ENCODE measurements at regions not wholly inside any gene's neighbourhood (a gene's known extent, or its start where the extent isn't known, plus 50 kb on each side); places are given as distances from the start of the nearest gene placed in this dataset.

GRCh38 chr11:35050541-35050995, 88.4 kb upstream of the CD44 start:
- TF ChIP-seq, protein P1, sequence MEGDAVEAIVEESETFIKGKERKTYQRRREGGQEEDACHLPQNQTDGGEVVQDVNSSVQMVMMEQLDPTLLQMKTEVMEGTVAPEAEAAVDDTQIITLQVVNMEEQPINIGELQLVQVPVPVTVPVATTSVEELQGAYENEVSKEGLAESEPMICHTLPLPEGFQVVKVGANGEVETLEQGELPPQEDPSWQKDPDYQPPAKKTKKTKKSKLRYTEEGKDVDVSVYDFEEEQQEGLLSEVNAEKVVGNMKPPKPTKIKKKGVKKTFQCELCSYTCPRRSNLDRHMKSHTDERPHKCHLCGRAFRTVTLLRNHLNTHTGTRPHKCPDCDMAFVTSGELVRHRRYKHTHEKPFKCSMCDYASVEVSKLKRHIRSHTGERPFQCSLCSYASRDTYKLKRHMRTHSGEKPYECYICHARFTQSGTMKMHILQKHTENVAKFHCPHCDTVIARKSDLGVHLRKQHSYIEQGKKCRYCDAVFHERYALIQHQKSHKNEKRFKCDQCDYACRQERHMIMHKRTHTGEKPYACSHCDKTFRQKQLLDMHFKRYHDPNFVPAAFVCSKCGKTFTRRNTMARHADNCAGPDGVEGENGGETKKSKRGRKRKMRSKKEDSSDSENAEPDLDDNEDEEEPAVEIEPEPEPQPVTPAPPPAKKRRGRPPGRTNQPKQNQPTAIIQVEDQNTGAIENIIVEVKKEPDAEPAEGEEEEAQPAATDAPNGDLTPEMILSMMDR (IDR thresholded peaks at IDR 0.05; ENCODE audit: low read depth, low read length, missing input control): no peak
- TF ChIP-seq RAD21 (IDR thresholded peaks at IDR 0.05) (no peak), TAF1 (conservative IDR thresholded peaks at IDR 0.05) (no peak), REST (IDR thresholded peaks at IDR 0.05) (no peak), GABPA (IDR thresholded peaks at IDR 0.05 in 1 of 2, conservative IDR thresholded peaks at IDR 0.05 in 1 of 2) (no peak), ZBTB33 (IDR thresholded peaks at IDR 0.05) (no peak), ATF3 (IDR thresholded peaks at IDR 0.05) (no peak), EGR1 (IDR thresholded peaks at IDR 0.05; ENCODE audit: low read depth in 2 of 2) (no peak), JUND (IDR thresholded peaks at IDR 0.05) (no peak), RXRA (IDR thresholded peaks at IDR 0.05) (no peak), HNF4A (conservative IDR thresholded peaks at IDR 0.05) (no peak), SP1 (IDR thresholded peaks at IDR 0.05) (no peak), FOXA1 (IDR thresholded peaks at IDR 0.05) (no peak)
